DMS 273 treated with DMSO at 0.1 percent for 48 hours (cell line): ENCODE measurements at regions not wholly inside any gene's neighbourhood (a gene's known extent, or its start where the extent isn't known, plus 50 kb on each side); places are given as distances from the start of the nearest gene placed in this dataset.
"Not testable (repeated sequence)": the region's sequence is repeated elsewhere in the genome, so short reads cannot be mapped to it uniquely, and the experiment has no call there.

Experiments used
- DNase-seq: peaks from one replicate; lab custom pipeline; 2025; lab: John Stamatoyannopoulos, UW

- no peak for DNase-seq
Observed at GRCh38 chr2:53366543-53366942, 401.1 kb upstream of the CHAC2 start.

GRCh38 chr2:53362934-53363333, 404.7 kb upstream of the CHAC2 start:
- DNase-seq: no peak

DNA sequence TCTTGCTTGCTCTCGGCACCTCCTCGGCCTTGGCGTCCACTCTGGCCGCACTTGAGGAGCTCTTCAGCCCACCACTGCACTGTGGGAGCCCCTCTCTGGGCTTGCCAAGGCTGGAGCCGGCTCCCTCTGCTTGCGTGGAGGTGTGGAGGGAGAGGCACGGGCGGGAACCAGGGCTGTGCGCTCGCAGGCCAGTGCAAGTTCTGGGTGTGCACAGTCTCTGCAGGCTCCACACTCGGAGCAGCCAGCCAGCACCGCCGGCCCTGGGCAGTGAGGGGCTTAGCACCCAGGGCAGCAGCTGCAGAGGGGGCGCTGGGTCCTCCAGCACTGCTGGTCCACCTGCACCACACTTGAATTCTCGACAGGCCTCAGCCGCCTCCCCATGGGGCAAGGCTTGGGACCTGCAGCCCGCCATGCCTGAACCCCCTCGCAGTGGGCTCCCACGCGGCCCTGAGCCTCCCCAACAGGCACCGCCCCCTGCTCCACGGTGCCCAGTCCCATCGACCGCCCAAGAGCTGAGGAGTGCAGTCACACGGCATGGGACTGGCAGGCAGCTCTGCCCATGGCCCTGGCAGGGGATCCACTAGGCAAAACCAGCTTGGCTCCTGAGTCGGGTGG, 411.2 kb upstream of the CHAC2 start:
- DNase-seq: no peak

DNA sequence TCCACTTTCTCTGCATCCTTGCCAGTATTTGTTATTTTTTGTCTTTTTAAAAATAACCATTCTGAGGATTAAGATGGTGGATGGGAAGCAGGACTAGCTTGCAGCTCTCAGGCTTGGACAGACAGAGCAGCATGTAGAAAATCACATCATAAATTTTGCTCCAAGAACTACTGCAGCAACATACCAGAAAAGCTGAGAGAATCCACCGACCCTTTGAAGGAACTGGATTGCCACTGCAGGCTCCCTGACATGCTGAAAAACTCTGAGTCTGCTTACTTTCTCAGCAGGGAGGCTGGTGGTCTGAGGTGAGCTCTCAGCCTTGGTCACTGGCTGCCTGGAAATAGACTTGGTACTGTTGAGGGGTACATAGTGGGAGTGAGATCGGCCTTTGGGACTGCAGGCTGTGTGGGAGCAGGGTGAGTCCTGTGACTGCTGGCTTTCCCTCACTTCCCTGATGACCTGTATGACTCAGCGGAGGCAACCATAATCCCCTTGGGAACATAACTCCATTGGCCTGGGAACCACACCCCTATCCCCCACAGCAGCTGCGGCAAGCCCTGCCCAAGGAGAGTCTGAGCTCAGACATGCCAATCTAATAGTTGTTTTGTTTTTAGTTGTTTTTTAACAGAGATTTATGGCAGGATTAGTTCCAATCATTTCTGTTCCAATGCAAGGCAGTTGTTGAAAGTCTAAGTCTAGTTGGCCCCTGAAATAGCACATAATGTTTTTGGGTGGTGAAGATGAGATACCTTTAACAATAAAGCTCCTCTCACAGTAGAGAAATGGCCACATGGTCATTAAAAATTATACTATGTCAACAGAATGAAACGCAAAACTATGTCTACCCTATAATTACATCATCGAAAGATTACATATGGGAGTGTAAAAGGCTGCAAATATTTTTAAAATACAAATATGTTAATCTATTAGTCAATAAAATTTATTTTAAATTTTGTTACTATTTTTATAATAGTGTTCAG, 414.2 kb upstream of the CHAC2 start:
- DNase-seq: peak; percentile 55

- no peak for DNase-seq
Observed at GRCh38 chr2:53347269-53347668, 420.3 kb upstream of the CHAC2 start.

DNA sequence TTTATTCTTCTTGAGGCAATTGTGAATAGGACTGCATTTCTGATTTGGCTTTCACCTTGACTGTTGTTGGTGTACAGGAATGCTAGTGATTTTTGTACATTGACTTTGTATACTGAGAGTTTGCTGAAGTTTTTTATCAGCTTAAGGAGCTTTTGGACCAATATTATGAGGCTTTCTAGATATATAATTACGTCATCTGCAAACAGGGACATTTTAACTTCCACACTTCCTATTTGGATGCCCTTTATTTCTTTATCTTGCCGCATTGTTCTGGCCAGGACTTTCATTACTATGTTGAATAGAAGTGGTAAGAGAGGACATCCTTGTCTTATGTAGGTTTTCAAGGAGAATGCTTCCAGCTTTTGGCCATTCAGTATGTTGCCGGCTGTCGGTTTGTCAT, 425.4 kb upstream of the CHAC2 start:
- no peak for DNase-seq

- DNase-seq: peak; percentile 36
Observed at GRCh38 chr2:53334610-53335009, 433.0 kb upstream of the CHAC2 start.

- no peak for DNase-seq
Observed at GRCh38 chr2:53331667-53332066, 435.9 kb upstream of the CHAC2 start.

GRCh38 chr2:53317861-53318260, 449.7 kb upstream of the CHAC2 start:
- no peak for DNase-seq

DNA sequence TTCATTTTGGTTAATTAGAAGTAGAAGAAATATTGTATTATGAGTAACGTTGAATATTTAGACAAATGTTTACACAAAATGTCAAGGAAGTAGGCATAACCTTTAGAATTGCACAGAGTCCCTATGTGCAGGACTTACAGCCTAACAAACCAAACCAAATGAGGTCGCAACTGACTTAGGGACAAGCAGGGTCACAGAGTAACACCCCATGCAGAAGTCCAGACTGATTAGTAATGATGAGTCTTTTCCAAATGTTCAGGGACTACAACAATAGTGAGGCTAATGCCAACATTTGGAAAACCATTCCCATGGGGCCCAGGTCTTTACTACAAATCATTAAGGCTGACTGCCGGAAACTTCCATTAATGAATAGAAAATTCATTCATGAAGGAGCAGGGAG, 452.5 kb upstream of the CHAC2 start:
- no peak for DNase-seq

GRCh38 chr2:53314718-53315117, 452.9 kb upstream of the CHAC2 start:
- DNase-seq: no peak

- DNase-seq: not testable (repeated sequence)
Observed at GRCh38 chr2:53313644-53314043, 454.0 kb upstream of the CHAC2 start.

- DNase-seq: no peak
Observed at GRCh38 chr2:53312721-53313120, 454.9 kb upstream of the CHAC2 start.

DNA sequence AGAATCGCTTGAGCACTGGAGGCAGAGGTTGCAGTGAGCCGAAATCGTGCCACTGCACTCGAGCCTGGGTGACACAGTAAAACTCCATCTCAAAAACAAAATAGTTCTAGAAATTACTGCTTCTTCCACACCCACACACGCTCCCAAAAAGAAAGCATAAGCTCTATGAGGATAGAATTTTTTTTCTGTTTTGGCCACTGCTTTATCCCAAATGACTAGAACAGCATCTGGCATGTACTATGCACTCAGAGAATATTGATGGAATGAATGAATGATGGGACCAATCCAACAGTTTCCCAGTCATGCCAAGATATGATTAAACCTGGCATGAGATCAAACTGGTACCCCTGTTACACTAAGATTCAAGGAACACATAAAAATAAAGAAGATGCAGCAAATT, 455.4 kb upstream of the CHAC2 start:
- no peak for DNase-seq

GRCh38 chr2:53303012-53303578, 464.5 kb upstream of the CHAC2 start:
- DNase-seq: no peak

DNA sequence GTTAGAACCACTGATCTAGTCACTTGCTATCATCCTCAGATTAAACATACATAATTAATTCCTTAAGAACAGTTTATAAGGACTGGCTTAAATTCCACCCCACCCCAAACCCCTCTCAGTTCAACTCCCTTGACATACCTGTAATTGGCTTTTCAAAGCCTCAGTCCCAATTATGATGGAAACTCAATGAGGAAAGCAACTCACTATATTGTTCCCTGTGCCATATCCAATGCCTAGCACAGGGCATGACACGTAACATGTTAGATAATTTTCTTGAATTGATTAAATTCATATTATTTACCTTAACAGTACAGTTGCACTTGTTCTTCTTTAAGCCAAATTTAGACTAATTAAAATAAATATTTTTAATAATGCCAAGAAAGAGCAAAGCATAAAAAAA, 465.1 kb upstream of the CHAC2 start:
- DNase-seq: no peak

DNA sequence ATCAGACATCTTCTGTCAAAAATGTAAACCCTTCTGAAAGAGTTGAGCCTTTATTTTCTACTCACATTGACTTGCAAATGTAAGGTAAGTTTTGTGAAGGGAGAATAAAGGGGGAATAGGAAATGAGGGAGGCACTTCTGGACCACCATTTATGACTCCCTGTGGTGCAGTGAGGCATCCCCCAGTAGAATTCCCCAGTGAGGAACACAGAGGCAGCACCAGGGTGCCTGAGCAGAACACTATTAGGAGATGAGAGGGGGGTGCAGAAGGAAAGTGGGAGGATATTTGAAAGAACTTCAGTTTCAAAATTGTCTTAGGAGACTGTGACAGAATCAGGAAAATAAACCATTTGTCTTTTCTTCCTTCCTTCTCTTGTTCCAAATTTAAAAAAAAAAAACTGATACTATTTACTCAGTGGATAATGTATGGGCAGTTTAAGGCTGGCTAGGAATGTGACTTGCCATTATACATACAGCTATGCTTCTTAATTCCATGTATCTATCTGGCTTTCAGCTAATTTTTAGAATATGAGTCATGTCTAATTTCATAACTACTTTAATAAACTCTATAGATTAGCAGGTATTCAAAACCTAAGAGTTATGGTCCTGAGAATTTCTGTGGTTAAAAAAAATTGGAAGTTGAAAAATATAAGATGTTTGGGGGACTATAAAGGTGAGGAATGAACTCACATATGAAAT, 478.1 kb upstream of the CHAC2 start:
- DNase-seq: no peak

- no peak for DNase-seq
Observed at GRCh38 chr2:53286345-53286744, 481.3 kb upstream of the CHAC2 start.

- DNase-seq: no peak
Observed at GRCh38 chr2:53275743-53276142, 491.9 kb upstream of the CHAC2 start.

GRCh38 chr2:53268626-53269025, 499.0 kb upstream of the CHAC2 start:
- no peak for DNase-seq

DNA sequence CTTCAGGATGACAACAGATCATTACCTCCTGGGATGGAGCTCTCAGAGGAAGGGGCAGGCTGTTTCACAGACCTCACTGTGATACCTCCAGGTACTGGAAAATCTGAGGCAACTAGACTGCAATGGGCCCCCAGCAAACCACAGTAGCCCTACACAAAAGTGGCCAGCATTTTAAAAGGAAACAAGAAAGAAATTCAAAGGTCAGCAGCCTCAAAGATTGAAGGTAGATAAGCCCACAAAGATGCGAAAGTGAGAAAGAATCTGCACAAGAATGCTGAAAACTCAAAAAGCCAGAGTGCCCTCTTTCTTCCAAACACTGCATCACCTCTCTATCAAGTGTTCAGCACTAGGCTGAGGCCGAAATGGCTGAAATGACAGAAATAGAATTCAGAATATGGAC, 499.5 kb upstream of the CHAC2 start:
- DNase-seq: no peak

GRCh38 chr2:53265544-53266299, 501.9 kb upstream of the CHAC2 start:
- no peak for DNase-seq
